ENCODE measurements at regions not wholly inside any gene's neighbourhood (a gene's known extent, or its start where the extent isn't known, plus 50 kb on each side); places are given as distances from the start of the nearest gene placed in this dataset.

- no peak for TF ChIP-seq CTCF (IDR thresholded peaks at IDR 0.05; ENCODE audit: low read depth, low read length)
- no peak for TF ChIP-seq POLR2A (IDR thresholded peaks at IDR 0.05; ENCODE audit: extremely low read depth, insufficient read length)
- no peak for TF ChIP-seq MYC (IDR thresholded peaks at IDR 0.05; ENCODE audit: low read depth, low read length)
Measured at GRCh38 chr4:85372966-85373365, 102.0 kb upstream of the ARHGAP24 start.
